NT2/D1 (cell line): ENCODE measurements at regions not wholly inside any gene's neighbourhood (a gene's known extent, or its start where the extent isn't known, plus 50 kb on each side); places are given as distances from the start of the nearest gene placed in this dataset.

Experiments used
- SUZ12 ChIP-seq: IDR thresholded peaks from 2 replicates; pipeline ENCODE4 v1.6.1; 2011; ENCODE audit not compliant: insufficient read length, insufficient read depth; ENCODE audit errors: extremely low read depth
- ZNF274 ChIP-seq: IDR thresholded peaks from 2 replicates; pipeline ENCODE4 v1.6.1; 2011; ENCODE audit warnings: mild to moderate bottlenecking, low read depth, low read length

DNA sequence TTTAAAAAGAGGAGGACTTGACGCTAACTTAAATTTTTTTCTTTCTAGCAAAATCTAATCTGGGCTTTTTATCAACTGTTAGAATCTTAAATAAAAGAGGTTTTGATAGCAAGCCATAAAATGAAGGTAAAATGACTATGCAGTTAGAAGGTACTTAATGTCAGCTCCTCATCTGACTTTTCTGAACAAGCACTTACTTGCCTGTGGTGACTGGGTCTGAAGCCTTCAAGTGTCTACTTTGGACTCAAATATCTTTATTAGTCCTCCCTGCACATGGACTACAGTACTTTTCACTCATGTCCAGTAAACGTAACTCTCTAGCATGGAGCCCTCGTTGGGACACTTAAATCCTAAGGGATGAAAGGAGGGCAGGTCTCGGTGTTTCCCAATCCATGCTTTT lies 135.9 kb downstream of the P2RY1 start:
- TF ChIP-seq SUZ12 (no peak), ZNF274 (no peak)
